SK-N-SH treated with all-trans-retinoic acid at 6 μM for 48 hours (cell line): ENCODE measurements at regions not wholly inside any gene's neighbourhood (a gene's known extent, or its start where the extent isn't known, plus 50 kb on each side); places are given as distances from the start of the nearest gene placed in this dataset.

ENCODE experiments used
- ATAC-seq: fragments of 200-7000 bp; cut with Tn5 transposase; 3 replicates; pipeline ENCODE4 v1.9.1; 2020; ENCODE audit warnings: mild to moderate bottlenecking, moderate library complexity
- ARNTL ChIP-seq: fragments of 450-650 bp; formaldehyde crosslinking; IDR thresholded peaks from 2 replicates; pipeline ENCODE4 v1.5.0; 2020; ENCODE audit warnings: low read depth, mild to moderate bottlenecking, moderate library complexity, borderline replicate concordance
- BACH2 ChIP-seq: fragments of 250-450 bp; sonication (Bioruptor Pico); IDR thresholded peaks from 2 replicates; pipeline ENCODE4 v1.9.0; 2021; ENCODE audit warnings: mild to moderate bottlenecking, borderline replicate concordance
- CREB5 ChIP-seq: fragments of 250-450 bp; sonication (Bioruptor Pico); IDR thresholded peaks from 2 replicates; pipeline ENCODE4 v1.5.1; 2020; ENCODE audit warnings: low read depth, mild to moderate bottlenecking, moderate library complexity
- CSDC2 ChIP-seq: fragments of 250-450 bp; sonication (Bioruptor Pico); IDR thresholded peaks from 2 replicates; pipeline ENCODE4 v1.5.0; 2020; ENCODE audit warnings: mild to moderate bottlenecking, moderate library complexity
- CSRNP3 ChIP-seq: fragments of 250-450 bp; sonication (Bioruptor Pico); IDR thresholded peaks from 2 replicates; pipeline ENCODE4 v1.5.1; 2021; ENCODE audit warnings: mild to moderate bottlenecking, moderate library complexity
- ESRRG ChIP-seq: fragments of 250-450 bp; sonication (Bioruptor Pico); IDR thresholded peaks from 2 replicates; pipeline ENCODE4 v1.6.1; 2021; ENCODE audit warnings: mild to moderate bottlenecking
- GLIS3 ChIP-seq: fragments of 250-450 bp; sonication (Bioruptor Pico); IDR thresholded peaks from 2 replicates; pipeline ENCODE4 v1.5.0; 2020; ENCODE audit warnings: mild to moderate bottlenecking, moderate library complexity
- ISL1 ChIP-seq: fragments of 250-450 bp; sonication (Bioruptor Pico); IDR thresholded peaks from 2 replicates; pipeline ENCODE4 v2.1.2; 2022; ENCODE audit warnings: mild to moderate bottlenecking, moderate library complexity
- OSR1 ChIP-seq: fragments of 250-450 bp; sonication (Bioruptor Pico); IDR thresholded peaks from 2 replicates; pipeline ENCODE4 v1.8.0; 2022; ENCODE audit warnings: moderate library complexity, mild to moderate bottlenecking, inconsistent platforms
- PATZ1 ChIP-seq: fragments of 250-450 bp; sonication (Bioruptor Pico); IDR thresholded peaks from 2 replicates; pipeline ENCODE4 v1.8.0; 2020; ENCODE audit warnings: mild to moderate bottlenecking, moderate library complexity, borderline replicate concordance
- POU6F1 ChIP-seq: fragments of 250-450 bp; sonication (Bioruptor Pico); IDR thresholded peaks from 2 replicates; pipeline ENCODE4 v1.8.0; 2021; ENCODE audit warnings: low read depth, mild to moderate bottlenecking, moderate library complexity, borderline replicate concordance
- PPARA ChIP-seq: fragments of 250-450 bp; sonication (Bioruptor Pico); IDR thresholded peaks from 2 replicates; pipeline ENCODE4 v1.5.0; 2020; ENCODE audit warnings: mild to moderate bottlenecking, borderline replicate concordance
- SNAI2 ChIP-seq: fragments of 250-450 bp; sonication (Bioruptor Pico); IDR thresholded peaks from 2 replicates; pipeline ENCODE4 v1.5.0; 2020; ENCODE audit warnings: mild to moderate bottlenecking, moderate library complexity
- TCF4 ChIP-seq: fragments of 250-450 bp; sonication (Bioruptor Pico); IDR thresholded peaks from 2 replicates; pipeline ENCODE4 v1.8.0; 2021; ENCODE audit warnings: mild to moderate bottlenecking, moderate library complexity, borderline replicate concordance
- TOX ChIP-seq: fragments of 250-450 bp; sonication (Bioruptor Pico); IDR thresholded peaks from 2 replicates; pipeline ENCODE4 v1.8.0; 2021; ENCODE audit warnings: mild to moderate bottlenecking, moderate library complexity, borderline replicate concordance
- TSHZ2 ChIP-seq: fragments of 250-450 bp; sonication (Bioruptor Pico); IDR thresholded peaks from 2 replicates; pipeline ENCODE4 v1.5.0; 2020; ENCODE audit warnings: mild to moderate bottlenecking, moderate library complexity
- ZC3H10 ChIP-seq: fragments of 250-450 bp; sonication (Bioruptor Pico); IDR thresholded peaks from 2 replicates; pipeline ENCODE4 v1.5.1; 2021; ENCODE audit warnings: mild to moderate bottlenecking, moderate library complexity
- ZFP3 ChIP-seq: fragments of 250-450 bp; sonication (Bioruptor Pico); IDR thresholded peaks from 2 replicates; pipeline ENCODE4 v1.5.0; 2020; ENCODE audit warnings: mild to moderate bottlenecking, moderate library complexity
- ZFP30 ChIP-seq: fragments of 450-650 bp; formaldehyde crosslinking; IDR thresholded peaks from 2 replicates; pipeline ENCODE4 v1.5.0; 2022; ENCODE audit warnings: mild to moderate bottlenecking, moderate library complexity
- ZNF565 ChIP-seq: fragments of 450-650 bp; formaldehyde crosslinking; conservative IDR thresholded peaks from 2 replicates; pipeline ENCODE4 v1.5.0; 2020; ENCODE audit warnings: low read depth, mild to moderate bottlenecking, moderate library complexity
- ZNF8 ChIP-seq: fragments of 450-650 bp; formaldehyde crosslinking; IDR thresholded peaks from 2 replicates; pipeline ENCODE4 v1.5.0; 2020; ENCODE audit warnings: mild to moderate bottlenecking, moderate library complexity

GRCh38 chr3:187918081-187918644 lies 172.9 kb upstream of the BCL6 start:
- ATAC-seq = no peak
- no peak for TF ChIP-seq ZFP3 (CRISPR knock-in tag)
- TF ChIP-seq TOX (CRISPR knock-in tag) = no peak

- ATAC-seq = no peak
Measured at GRCh38 chr3:187919048-187919447, 173.8 kb upstream of the BCL6 start.

GRCh38 chr3:187919544-187919943 lies 174.3 kb upstream of the BCL6 start:
- ATAC-seq = no peak
- no peak for TF ChIP-seq CSDC2 (CRISPR knock-in tag)
- no peak for TF ChIP-seq ZC3H10 (CRISPR knock-in tag)
- no peak for TF ChIP-seq CREB5 (CRISPR knock-in tag)
- no peak for TF ChIP-seq PATZ1 (CRISPR knock-in tag)
- no peak for TF ChIP-seq ZNF8 (CRISPR knock-in tag)

More at GRCh38 chr3:187919048-187919447, 173.8 kb upstream of the BCL6 start:
- TF ChIP-seq ZC3H10 (CRISPR knock-in tag) (no peak), TOX (CRISPR knock-in tag) (no peak), POU6F1 (CRISPR knock-in tag) (no peak), ARNTL (CRISPR knock-in tag) (no peak), GLIS3 (CRISPR knock-in tag) (no peak), ISL1 (CRISPR knock-in tag) (no peak), CSRNP3 (CRISPR knock-in tag) (no peak), ZNF8 (CRISPR knock-in tag) (no peak), ZFP30 (no peak), BACH2 (CRISPR knock-in tag) (no peak), TCF4 (CRISPR knock-in tag) (no peak), ZFP3 (CRISPR knock-in tag) (no peak), TSHZ2 (CRISPR knock-in tag) (no peak), SNAI2 (CRISPR knock-in tag) (no peak), PATZ1 (CRISPR knock-in tag) (no peak), ZNF565 (CRISPR knock-in tag) (no peak), ESRRG (no peak), CSDC2 (CRISPR knock-in tag) (no peak), OSR1 (CRISPR knock-in tag) (no peak), PPARA (no peak)
- TF ChIP-seq, all 23 proteins: peak for 0
